Retinal pigment epithelial cell (primary cell): ENCODE measurements at regions not wholly inside any gene's neighbourhood (a gene's known extent, or its start where the extent isn't known, plus 50 kb on each side); places are given as distances from the start of the nearest gene placed in this dataset.

Experiments
- DNase-seq: peaks from one replicate; pipeline ENCODE4 v3.0.0-alpha.2; 2010; ENCODE audit warnings: low read depth
- H3K4me3 ChIP-seq: 2 replicates; pipeline ENCODE4 v1.5.1; 2011; ENCODE audit warnings: mild to moderate bottlenecking, low read length, control low read depth, moderate library complexity
- TF ChIP-seq, protein P1 (sequence below): conservative IDR thresholded peaks from 2 replicates; pipeline ENCODE4 v1.5.1; 2011; ENCODE audit warnings: low read depth, low read length, control low read depth, inconsistent platforms

DNA sequence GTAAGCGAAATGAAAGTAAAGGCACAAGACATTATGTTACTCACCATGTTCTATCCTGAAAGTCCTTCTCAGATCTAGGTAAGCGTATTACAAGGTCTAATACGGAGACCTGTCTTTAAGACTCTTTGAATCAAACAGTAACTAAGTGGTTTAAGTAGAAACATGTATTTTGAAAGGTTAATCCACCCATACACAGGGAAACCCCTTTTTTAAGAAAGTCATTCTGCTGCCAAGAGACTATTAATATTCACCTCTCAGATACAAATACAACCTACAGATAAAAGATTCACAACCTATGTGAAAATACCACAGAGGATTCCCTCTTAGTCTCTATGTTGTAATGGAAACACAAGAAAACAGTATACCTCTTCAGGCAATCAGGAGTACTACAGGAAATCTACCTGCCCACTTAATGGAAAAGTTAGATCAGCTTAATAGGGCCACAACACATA is 63.2 kb upstream of the TNIP3 start:
- no peak overlapping the region for H3K4me3 ChIP-seq
- TF ChIP-seq, protein P1, sequence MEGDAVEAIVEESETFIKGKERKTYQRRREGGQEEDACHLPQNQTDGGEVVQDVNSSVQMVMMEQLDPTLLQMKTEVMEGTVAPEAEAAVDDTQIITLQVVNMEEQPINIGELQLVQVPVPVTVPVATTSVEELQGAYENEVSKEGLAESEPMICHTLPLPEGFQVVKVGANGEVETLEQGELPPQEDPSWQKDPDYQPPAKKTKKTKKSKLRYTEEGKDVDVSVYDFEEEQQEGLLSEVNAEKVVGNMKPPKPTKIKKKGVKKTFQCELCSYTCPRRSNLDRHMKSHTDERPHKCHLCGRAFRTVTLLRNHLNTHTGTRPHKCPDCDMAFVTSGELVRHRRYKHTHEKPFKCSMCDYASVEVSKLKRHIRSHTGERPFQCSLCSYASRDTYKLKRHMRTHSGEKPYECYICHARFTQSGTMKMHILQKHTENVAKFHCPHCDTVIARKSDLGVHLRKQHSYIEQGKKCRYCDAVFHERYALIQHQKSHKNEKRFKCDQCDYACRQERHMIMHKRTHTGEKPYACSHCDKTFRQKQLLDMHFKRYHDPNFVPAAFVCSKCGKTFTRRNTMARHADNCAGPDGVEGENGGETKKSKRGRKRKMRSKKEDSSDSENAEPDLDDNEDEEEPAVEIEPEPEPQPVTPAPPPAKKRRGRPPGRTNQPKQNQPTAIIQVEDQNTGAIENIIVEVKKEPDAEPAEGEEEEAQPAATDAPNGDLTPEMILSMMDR = no peak
- no peak for DNase-seq

DNA sequence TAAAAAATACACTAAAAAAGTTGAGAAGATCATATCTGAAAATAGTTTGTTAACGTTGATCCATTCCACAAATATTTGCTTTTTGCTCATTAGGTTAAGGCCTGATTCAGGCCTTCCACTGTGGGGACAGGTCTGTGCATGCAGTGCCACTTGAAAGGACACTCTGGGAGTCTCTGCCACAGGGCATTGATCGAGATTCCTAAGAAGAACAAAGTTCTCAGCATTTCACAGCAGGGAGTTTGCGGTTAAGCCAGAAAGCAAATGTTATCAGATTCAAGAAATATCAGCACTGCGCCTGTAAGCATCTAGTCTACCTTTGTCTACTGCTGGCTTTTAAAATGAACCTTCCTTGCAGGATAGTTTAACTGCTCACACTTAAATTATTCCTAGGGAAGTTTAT is 62.2 kb upstream of the TNIP3 start:
- no peak for DNase-seq
- no peak overlapping the region for H3K4me3 ChIP-seq
- TF ChIP-seq, protein P1 = no peak

DNA sequence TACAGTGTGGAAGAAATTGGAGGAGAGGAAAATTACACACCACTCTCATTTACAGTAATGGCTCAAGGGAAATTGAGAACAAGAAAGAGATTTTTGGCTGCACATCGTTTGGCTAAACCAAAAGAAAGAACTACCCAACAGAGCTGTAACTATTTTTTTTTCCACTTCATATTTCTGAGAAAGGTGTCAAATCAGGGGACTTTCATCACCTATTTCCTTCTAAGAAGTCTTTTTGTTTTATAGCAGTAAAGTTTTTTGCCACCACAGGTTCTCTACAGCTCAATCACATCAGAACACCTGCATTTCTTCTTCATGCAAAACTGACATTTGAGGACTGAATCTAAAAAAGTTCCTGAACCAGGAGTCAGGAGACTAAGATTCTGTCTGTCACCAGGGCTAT is 57.5 kb upstream of the TNIP3 start:
- H3K4me3 ChIP-seq = no peak overlapping the region
- TF ChIP-seq, protein P1 = no peak
- no peak for DNase-seq

DNA sequence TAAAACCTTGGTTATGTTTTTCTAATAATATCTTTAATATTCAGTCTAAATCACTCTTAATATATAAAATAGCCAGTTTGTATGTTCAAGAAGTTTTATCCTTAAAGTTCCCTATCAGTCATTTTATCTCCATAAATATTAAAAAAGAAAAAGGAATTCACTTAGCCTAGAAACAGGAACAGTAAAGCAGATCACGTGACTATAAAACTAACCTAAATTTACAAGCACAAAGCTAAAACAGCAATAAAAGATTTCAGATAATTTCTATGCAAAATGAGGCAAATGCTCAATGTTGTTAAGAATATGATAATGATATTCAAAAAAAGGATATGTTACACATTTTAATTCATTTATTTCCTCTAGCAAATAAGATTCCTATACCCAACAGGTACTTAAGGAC is 57.1 kb upstream of the TNIP3 start:
- no peak for DNase-seq
- TF ChIP-seq, protein P1 = no peak
- H3K4me3 ChIP-seq = no peak overlapping the region

DNA sequence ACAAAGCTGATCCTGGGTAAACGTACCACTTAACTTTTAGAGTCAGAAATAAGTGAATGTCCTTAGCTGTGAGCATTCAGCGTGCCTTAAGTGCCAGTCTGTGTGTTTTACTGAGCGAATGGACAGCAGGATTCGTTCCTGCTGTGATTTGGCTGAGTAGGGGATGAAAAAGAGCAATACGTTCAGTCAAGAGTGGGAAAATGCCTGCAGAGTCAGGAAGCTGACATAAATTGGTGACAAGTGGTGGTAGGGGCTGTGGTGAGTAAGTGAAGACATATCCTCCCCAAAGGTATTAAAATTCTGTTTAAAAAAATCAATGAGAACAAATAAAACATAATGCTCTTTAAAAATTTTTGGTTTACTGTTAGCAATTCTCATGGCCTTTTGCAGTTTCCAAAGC is 56.6 kb upstream of the TNIP3 start:
- no peak for DNase-seq
- no peak overlapping the region for H3K4me3 ChIP-seq
- TF ChIP-seq, protein P1 = no peak

DNA sequence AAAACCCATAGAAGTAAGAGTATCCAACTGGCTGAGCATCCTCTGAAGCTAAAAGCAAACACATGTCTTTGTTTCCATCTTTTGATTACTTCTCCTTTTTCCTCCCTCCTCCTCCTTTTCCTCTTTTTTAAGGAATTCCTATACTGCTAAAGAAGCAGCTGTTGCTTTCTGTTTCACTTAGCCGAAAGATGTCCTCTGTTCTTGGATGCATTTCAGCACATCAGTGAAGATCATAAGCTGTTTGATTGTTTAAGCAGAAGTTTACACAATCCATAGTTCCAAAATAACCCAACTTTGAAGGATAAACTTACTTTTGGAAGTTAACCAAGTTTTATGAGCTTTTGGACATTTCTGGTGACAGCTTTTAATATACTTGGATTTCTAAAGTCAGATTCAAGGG is 55.1 kb upstream of the TNIP3 start:
- H3K4me3 ChIP-seq = no peak overlapping the region
- DNase-seq = no peak
- TF ChIP-seq, protein P1 = no peak

DNA sequence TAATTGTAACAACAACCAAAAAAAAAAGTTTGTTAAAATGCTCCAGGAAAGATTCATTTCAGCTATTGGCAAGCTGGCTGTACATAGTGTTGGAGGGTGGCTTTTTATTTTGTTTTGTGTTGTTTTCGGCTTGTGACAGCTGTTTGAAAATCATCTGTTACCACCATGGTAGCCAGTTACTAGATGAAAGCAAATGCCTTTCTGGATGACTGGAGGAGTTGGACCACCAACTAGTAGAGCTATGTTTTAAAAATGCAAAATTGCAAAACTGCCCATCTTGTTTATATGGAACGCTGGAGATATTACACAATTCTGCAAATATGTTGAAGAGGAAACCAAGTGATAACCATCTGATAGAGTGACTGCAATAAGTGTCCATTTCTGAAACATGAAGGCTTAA is 53.2 kb upstream of the TNIP3 start:
- no peak for DNase-seq
- H3K4me3 ChIP-seq = no peak overlapping the region
- TF ChIP-seq, protein P1 = no peak
